ENCODE measurements at regions not wholly inside any gene's neighbourhood (a gene's known extent, or its start where the extent isn't known, plus 50 kb on each side); places are given as distances from the start of the nearest gene placed in this dataset.
"Not testable (repeated sequence)": the region's sequence is repeated elsewhere in the genome, so short reads cannot be mapped to it uniquely, and the experiment has no call there.

GRCh38 chr12:116448165-116448739, 110.9 kb upstream of the MAP1LC3B2 start:
- no peak overlapping the region for H3K4me3 ChIP-seq
- intact Hi-C loops (cut with DNase I) = no loop called here
- no peak for TF ChIP-seq CTCF (IDR thresholded peaks at IDR 0.05)
- no peak for TF ChIP-seq POLR2A (IDR thresholded peaks at IDR 0.05)
- no peaks in the 10 kb centered on the region for H3K27me3 ChIP-seq
- 84 to 91% (median 89%) methylated on average over 10 to 11 of the region's 11 CpGs for WGBS, 4 donors
- no peaks in the 10 kb centered on the region for H3K36me3 ChIP-seq (replicated peaks in 1 of 2)
- H3K27ac ChIP-seq = no peak overlapping the region
- no peaks in the 10 kb centered on the region for H3K4me1 ChIP-seq (replicated peaks in 1 of 2)
- DNase-seq = no peak
- H3K9me3 ChIP-seq (replicated peaks in 1 of 3) = no peaks in the 10 kb centered on the region

DNA sequence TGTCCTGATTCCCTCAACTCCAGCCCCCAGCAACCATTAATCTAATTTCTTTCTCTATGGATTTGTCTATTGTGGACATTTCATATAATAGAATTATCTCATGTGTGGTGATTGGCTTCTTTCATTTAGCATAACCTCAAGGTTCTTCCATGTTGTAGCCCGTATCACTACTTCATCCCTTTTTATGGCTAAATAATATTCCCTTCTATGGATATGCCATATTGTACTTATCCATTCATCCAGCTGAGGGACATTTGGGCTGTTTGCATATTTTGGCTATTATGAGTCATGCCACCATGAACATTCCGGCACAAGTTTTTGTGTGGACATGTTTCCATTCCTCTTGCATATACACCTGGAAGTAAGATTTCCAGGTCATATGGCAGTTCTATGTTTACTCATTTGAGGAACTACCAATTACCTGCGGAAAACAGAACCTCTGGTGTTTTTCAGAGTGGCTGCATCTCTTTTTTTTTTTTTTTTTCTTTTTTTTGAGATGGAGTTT, 108.7 kb upstream of the MAP1LC3B2 start:
- 86 to 95% (median 90%) methylated on average over 3 of the region's 3 CpGs for WGBS, 4 donors

GRCh38 chr12:116452975-116453374, 106.2 kb upstream of the MAP1LC3B2 start:
- H3K27ac ChIP-seq; intact Hi-C loops (cut with DNase I); H3K9me3 ChIP-seq (replicated peaks in 1 of 3); H3K4me3 ChIP-seq; H3K27me3 ChIP-seq; DNase-seq; H3K36me3 ChIP-seq (replicated peaks in 1 of 2): not testable (repeated sequence)
- H3K4me1 ChIP-seq (replicated peaks in 1 of 2) = peaks cover 0 to 16% of the 10 kb centered on the region in 2 donors
- 81 to 96% (median 92%) methylated on average over 5 of the region's 5 CpGs for WGBS, 4 donors

More for the DNA sequence above, 108.7 kb upstream of the MAP1LC3B2 start:
- no peak overlapping the region for H3K27ac ChIP-seq
- no peak for TF ChIP-seq POLR2A (IDR thresholded peaks at IDR 0.05)
- TF ChIP-seq CTCF (IDR thresholded peaks at IDR 0.05) = no peak
- no peaks in the 10 kb centered on the region for H3K27me3 ChIP-seq
- no peak overlapping the region for H3K4me3 ChIP-seq
- no peaks in the 10 kb centered on the region for H3K36me3 ChIP-seq (replicated peaks in 1 of 2)
- H3K4me1 ChIP-seq (replicated peaks in 1 of 2) = peaks cover 0 to 6% of the 10 kb centered on the region in 2 donors
- DNase-seq = no peak
- no peaks in the 10 kb centered on the region for H3K9me3 ChIP-seq (replicated peaks in 1 of 3)
- intact Hi-C loops (cut with DNase I) = no loop called here

GRCh38 chr12:116453631-116454030, 105.5 kb upstream of the MAP1LC3B2 start:
- WGBS, 4 donors = 86 to 92% (median 90%) methylated on average over 6 of the region's 6 CpGs
- intact Hi-C loops (cut with DNase I) = no loop called here
- TF ChIP-seq POLR2A (IDR thresholded peaks at IDR 0.05) = no peak
- no peak for TF ChIP-seq CTCF (IDR thresholded peaks at IDR 0.05)

DNA sequence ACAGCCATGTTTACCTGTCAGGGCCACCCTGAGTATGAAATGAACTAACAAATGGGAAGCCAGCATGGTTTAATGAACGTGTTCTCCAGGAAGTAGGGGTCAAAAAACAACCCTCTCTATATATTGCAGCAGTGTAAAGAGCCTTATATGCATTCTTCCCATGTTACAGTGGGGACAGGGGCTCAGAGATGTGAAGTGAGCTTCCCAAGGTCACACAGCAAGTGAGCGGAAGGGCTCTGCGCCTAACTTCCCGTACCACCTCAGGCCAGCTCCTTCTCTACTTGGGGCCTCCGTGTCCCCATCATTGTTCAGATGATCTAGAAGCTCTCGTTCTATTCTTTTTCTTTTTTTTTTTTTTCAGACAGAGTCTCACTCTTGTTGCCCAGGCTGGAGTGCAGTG, 105.1 kb upstream of the MAP1LC3B2 start:
- Histone ChIP-seq H3K27me3 (no peaks in the 10 kb centered on the region), H3K4me3 (no peak overlapping the region), H3K36me3 (replicated peaks in 1 of 2) (no peaks in the 10 kb centered on the region), H3K4me1 (replicated peaks in 1 of 2) (peaks cover 0 to 16% of the 10 kb centered on the region in 2 donors), H3K27ac (no peak overlapping the region), H3K9me3 (replicated peaks in 1 of 3) (no peaks in the 10 kb centered on the region)
- intact Hi-C loops (cut with DNase I) = no loop called here
- DNase-seq = no peak
- WGBS, 4 donors = 70 to 85% (median 80%) methylated on average over 6 of the region's 6 CpGs
- TF ChIP-seq POLR2A (IDR thresholded peaks at IDR 0.05) (no peak), CTCF (IDR thresholded peaks at IDR 0.05) (no peak)

More at GRCh38 chr12:116453631-116454030, 105.5 kb upstream of the MAP1LC3B2 start:
- Histone ChIP-seq H3K4me3 (no peak overlapping the region), H3K27ac (no peak overlapping the region), H3K4me1 (replicated peaks in 1 of 2) (peaks cover 0 to 16% of the 10 kb centered on the region in 2 donors), H3K36me3 (replicated peaks in 1 of 2) (no peaks in the 10 kb centered on the region), H3K9me3 (replicated peaks in 1 of 3) (no peaks in the 10 kb centered on the region), H3K27me3 (no peaks in the 10 kb centered on the region)
- no peak for DNase-seq

All from adrenal gland (tissue), 9 donors.